Esophagus muscularis mucosa (tissue), 4 donors: ENCODE measurements at regions not wholly inside any gene's neighbourhood (a gene's known extent, or its start where the extent isn't known, plus 50 kb on each side); places are given as distances from the start of the nearest gene placed in this dataset.
A peak's percentile ranks its signal among the peaks of the same experiment; 100 is the strongest.

Experiments
- DNase-seq: peaks from one replicate; pipeline ENCODE4 v3.0.0-alpha.2; 2017; ENCODE audit errors: extremely low spot score
- H3K27ac ChIP-seq, 4 donors: fragments of 200-600 bp; sonication (generic); replicated peaks in 1 of 4; 1 replicate in 3 of 4; 2 replicates in 1 of 4; pipeline ENCODE4 v1.5.1; 2016 to 2019; ENCODE audit warnings: mild to moderate bottlenecking in 1 of 4
- H3K27me3 ChIP-seq, 4 donors: fragments of 200-600 bp; sonication (generic); one replicate each; pipeline versions ENCODE4 v1.5.1 to v1.6.0; 2016 to 2019
- H3K36me3 ChIP-seq, 4 donors: fragments of 200-600 bp; sonication (generic); one replicate each; pipeline ENCODE4 v1.5.1; 2016 to 2019
- H3K4me1 ChIP-seq, 4 donors: fragments of 200-600 bp; sonication (generic); one replicate each; pipeline ENCODE4 v1.5.1; 2016 to 2019
- H3K4me3 ChIP-seq, 4 donors: fragments of 200-600 bp; sonication (generic); 1 replicate in 2 of 4; 2 replicates in 2 of 4; pipeline ENCODE4 v1.5.1; 2016 to 2019; ENCODE audit warnings: mild to moderate bottlenecking in 4 of 4, moderate library complexity in 1 of 4
- H3K9me3 ChIP-seq, 4 donors: fragments of 200-600 bp; sonication (generic); 1 replicate in 3 of 4; 2 replicates in 1 of 4; pipeline ENCODE4 v1.5.1; 2016 to 2019
- EP300 ChIP-seq: sonication (generic); formaldehyde crosslinking; IDR thresholded peaks from one replicate; pipeline ENCODE4 v1.6.1; 2017; ENCODE audit warnings: antibody characterized with exemption
- POLR2A ChIP-seq: fragments of 450-650 bp; IDR thresholded peaks from one replicate; pipeline ENCODE4 v1.6.1; 2017; ENCODE audit warnings: antibody characterized with exemption, moderate library complexity, mild to moderate bottlenecking, low read depth
- POLR2AphosphoS5 ChIP-seq, 2 donors: sonication (generic); formaldehyde crosslinking; IDR thresholded peaks; one replicate each; pipeline ENCODE4 v1.6.1; 2017; ENCODE audit warnings: antibody characterized with exemption in 2 of 2
- WGBS: methylation state at CpG from one replicate; pipeline ENCODE4 v1.1.5; 2018; 5-methylcytosine and 5-hydroxymethylcytosine counted together
- intact Hi-C: fragments of 100-400 bp; cut with DNase I; formaldehyde crosslinking; loops from one replicate; pipeline ENCODE4 v1.15.1; 2023
- TF ChIP-seq, protein P1 (sequence below), 3 experiments: fragments of 200-600 bp in 2 of 3; fragments of 450-650 bp in 1 of 3; sonication (generic) in 2 of 3; IDR thresholded peaks; one replicate each; pipeline ENCODE4 v1.5.1; 2017 to 2019; ENCODE audit warnings: antibody characterized with exemption in 3 of 3, mild to moderate bottlenecking in 2 of 3, moderate library complexity in 1 of 3

GRCh38 chr4:137599734-137600133 lies 67.4 kb upstream of the PCDH18 start:
- no peaks in the 10 kb centered on the region for H3K9me3 ChIP-seq
- H3K36me3 ChIP-seq = no peaks in the 10 kb centered on the region
- peaks cover 0 to 7% (median 2%) of the 10 kb centered on the region in 4 donors for H3K4me1 ChIP-seq
- intact Hi-C loops = no loop called here
- H3K4me3 ChIP-seq = no peak overlapping the region
- DNase-seq = no peak
- no peak for TF ChIP-seq POLR2A
- TF ChIP-seq EP300 = no peak
- TF ChIP-seq, protein P1, sequence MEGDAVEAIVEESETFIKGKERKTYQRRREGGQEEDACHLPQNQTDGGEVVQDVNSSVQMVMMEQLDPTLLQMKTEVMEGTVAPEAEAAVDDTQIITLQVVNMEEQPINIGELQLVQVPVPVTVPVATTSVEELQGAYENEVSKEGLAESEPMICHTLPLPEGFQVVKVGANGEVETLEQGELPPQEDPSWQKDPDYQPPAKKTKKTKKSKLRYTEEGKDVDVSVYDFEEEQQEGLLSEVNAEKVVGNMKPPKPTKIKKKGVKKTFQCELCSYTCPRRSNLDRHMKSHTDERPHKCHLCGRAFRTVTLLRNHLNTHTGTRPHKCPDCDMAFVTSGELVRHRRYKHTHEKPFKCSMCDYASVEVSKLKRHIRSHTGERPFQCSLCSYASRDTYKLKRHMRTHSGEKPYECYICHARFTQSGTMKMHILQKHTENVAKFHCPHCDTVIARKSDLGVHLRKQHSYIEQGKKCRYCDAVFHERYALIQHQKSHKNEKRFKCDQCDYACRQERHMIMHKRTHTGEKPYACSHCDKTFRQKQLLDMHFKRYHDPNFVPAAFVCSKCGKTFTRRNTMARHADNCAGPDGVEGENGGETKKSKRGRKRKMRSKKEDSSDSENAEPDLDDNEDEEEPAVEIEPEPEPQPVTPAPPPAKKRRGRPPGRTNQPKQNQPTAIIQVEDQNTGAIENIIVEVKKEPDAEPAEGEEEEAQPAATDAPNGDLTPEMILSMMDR (IDR thresholded peaks at IDR 0.05) = no peak
- TF ChIP-seq POLR2AphosphoS5 (IDR thresholded peaks at IDR 0.05) = no peak
- no peaks in the 10 kb centered on the region for H3K27me3 ChIP-seq
- 56% methylated on average over 1 of the region's 1 CpG for WGBS
- H3K27ac ChIP-seq = no peak overlapping the region

DNA sequence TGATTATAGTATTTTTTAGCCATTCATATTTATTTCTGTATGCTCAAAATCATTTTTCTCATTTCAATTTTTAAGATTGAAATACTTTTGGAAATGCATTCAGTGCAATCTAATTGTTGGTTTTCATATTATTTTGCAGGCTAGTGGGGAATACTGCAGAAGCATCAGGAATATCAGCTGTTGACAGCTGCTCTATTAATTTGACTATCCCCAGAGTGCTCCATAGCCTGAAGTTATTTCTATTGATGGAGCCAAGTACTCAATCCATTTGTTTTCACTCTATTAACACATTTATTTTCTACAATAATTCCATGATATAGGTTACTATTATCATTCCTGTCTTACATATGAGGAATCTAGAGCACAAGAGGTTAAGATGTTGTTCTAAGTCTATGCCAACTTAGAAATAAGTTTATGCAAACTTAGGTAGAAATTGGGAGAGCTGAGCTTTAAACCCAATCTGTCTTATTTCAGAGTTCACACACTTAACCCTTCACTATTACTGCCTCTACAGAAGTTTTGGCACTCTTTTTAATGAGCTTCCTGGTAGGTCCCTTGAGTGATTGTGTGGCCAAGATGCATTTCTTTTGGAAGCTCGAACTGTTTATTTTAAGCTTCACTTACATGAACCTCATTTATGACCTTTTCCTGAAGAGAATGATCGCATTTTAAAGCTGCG lies 65.6 kb upstream of the PCDH18 start:
- TF ChIP-seq, protein P1 (IDR thresholded peaks at IDR 0.05) = no peak
- TF ChIP-seq EP300 = no peak
- TF ChIP-seq POLR2A = no peak
- no peak for TF ChIP-seq POLR2AphosphoS5 (IDR thresholded peaks at IDR 0.05)
- 31% methylated on average over 3 of the region's 3 CpGs for WGBS
- Histone ChIP-seq H3K4me3 (no peak overlapping the region), H3K27me3 (no peaks in the 10 kb centered on the region), H3K4me1 (peaks cover 0 to 7% (median 2%) of the 10 kb centered on the region in 4 donors), H3K36me3 (no peaks in the 10 kb centered on the region), H3K9me3 (no peaks in the 10 kb centered on the region), H3K27ac (no peak overlapping the region)
- DNase-seq = no peak
- intact Hi-C loops = no loop called here

DNA sequence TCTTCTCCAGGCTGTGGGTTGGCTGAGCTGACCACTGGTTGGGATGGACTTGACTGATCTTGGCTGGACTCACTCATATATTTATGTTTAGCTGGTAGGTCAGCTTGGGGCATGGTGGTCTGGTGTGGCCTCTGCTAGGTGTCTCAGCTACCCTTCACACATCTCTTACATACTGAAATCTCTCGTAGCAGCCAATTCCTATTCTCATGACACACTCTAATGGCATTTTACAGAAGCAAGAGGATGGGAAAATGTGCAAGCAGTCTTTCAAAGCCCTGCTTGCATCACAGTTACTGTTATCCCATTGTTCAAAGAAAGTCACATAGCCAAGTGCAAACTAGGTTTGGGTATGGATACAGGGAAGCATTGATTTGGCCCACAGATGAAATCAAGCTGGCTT lies 55.5 kb upstream of the PCDH18 start:
- Histone ChIP-seq H3K4me1 (peaks cover 0 to 9% (median 0%) of the 10 kb centered on the region in 4 donors), H3K9me3 (no peaks in the 10 kb centered on the region), H3K4me3 (no peak overlapping the region), H3K27me3 (no peaks in the 10 kb centered on the region), H3K27ac (no peak overlapping the region), H3K36me3 (no peaks in the 10 kb centered on the region)
- intact Hi-C loops = no loop called here
- no peak for DNase-seq
- 80% methylated on average over 1 of the region's 1 CpG for WGBS
- no peak for TF ChIP-seq POLR2A
- no peak for TF ChIP-seq POLR2AphosphoS5 (IDR thresholded peaks at IDR 0.05)
- TF ChIP-seq EP300 = no peak
- TF ChIP-seq, protein P1 (IDR thresholded peaks at IDR 0.05) = no peak

DNA sequence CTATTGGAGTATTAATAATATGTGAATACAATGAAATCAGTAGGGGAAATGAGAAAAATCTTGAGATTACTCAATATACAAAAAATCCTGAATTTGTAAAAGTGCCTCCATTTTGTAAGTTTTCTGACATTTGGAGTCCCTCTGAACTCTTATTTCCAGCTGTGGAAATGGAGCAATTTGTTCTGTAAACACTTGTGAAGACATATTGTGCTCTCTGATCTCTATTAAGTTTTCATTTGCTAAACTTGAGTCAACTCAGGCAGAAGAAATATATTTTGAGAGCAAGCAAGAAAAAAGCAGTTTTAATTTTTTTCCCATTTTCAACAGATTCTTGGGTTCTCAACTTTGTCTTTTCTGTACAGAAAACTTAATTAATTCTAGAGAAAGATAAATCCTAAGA lies 51.4 kb upstream of the PCDH18 start:
- Histone ChIP-seq H3K4me3 (no peak overlapping the region), H3K27ac (peak overlapping the region in 2 of 4 donors; percentile 12 to 16), H3K36me3 (no peaks in the 10 kb centered on the region), H3K4me1 (peaks cover 0 to 9% (median 0%) of the 10 kb centered on the region in 4 donors), H3K9me3 (no peaks in the 10 kb centered on the region), H3K27me3 (no peaks in the 10 kb centered on the region)
- intact Hi-C loops = no loop called here
- DNase-seq = no peak
- no peak for TF ChIP-seq POLR2A
- TF ChIP-seq, protein P1 (IDR thresholded peaks at IDR 0.05) = no peak
- no peak for TF ChIP-seq POLR2AphosphoS5 (IDR thresholded peaks at IDR 0.05)
- no peak for TF ChIP-seq EP300
